ENCODE measurements at regions not wholly inside any gene's neighbourhood (a gene's known extent, or its start where the extent isn't known, plus 50 kb on each side); places are given as distances from the start of the nearest gene placed in this dataset.

- Mint-ChIP-seq H3K4me1 (no peaks in the 10 kb centered on the region), H3K4me3 (no peak overlapping the region), H3K9me3 (peaks cover 0 to 7% of the 10 kb centered on the region in 2 donors), H3K27me3 (no peaks in the 10 kb centered on the region), H3K27ac (no peak overlapping the region)
- ATAC-seq: no peak
- no peak for DNase-seq
Measured at GRCh38 chr6:21383450-21384085, 210.0 kb upstream of the SOX4 start.

DNA sequence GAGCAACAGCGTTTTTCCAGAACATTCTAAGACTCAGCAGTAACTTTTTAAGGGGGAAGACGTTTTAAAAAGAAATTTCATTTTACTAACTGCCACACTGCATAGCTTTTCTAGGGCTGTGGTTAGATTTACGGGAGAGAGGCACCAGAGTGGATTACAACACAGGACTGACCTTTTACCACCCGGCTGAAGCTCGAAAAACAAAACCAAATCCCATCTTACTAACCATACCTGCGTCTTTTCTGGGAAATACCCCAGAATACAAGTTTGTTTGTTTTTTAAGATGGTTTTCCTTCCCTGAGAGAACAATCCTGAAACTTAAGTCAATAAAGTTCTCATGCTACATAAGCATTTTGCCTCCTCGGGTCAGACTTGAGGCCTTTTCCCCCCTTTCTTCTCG, 209.3 kb upstream of the SOX4 start:
- no peak overlapping the region for H3K27ac Mint-ChIP-seq
- peaks cover 0 to 7% of the 10 kb centered on the region in 2 donors for H3K9me3 Mint-ChIP-seq
- H3K27me3 Mint-ChIP-seq: no peaks in the 10 kb centered on the region
- no peak for DNase-seq
- H3K4me1 Mint-ChIP-seq: no peaks in the 10 kb centered on the region
- no peak for ATAC-seq
- no peak overlapping the region for H3K4me3 Mint-ChIP-seq

DNA sequence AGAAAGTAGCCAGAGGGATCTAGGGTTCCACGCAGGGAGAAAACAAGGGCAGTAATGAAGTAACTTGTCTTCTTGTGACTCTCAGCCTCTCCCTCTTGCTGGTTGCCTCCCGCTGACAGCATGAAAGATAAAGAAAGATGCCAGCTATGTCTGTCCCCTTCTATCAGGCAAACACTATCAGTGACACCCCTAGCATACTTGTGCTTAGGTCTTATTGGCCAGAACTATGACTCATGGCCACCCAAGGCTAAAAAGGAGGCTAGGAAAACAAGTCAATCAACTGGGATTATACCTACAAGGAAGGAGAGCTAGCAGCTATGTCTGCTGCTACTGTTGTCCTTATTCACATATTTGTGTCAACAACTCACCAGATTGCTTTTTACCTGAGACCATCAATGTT, 206.8 kb upstream of the SOX4 start:
- H3K27me3 Mint-ChIP-seq: no peaks in the 10 kb centered on the region
- H3K4me1 Mint-ChIP-seq: no peaks in the 10 kb centered on the region
- H3K4me3 Mint-ChIP-seq: no peak overlapping the region
- no peak overlapping the region for H3K27ac Mint-ChIP-seq
- no peak for DNase-seq
- peaks cover 0 to 7% of the 10 kb centered on the region in 2 donors for H3K9me3 Mint-ChIP-seq
- no peak for ATAC-seq

- Mint-ChIP-seq H3K4me3 (no peak overlapping the region), H3K4me1 (no peaks in the 10 kb centered on the region), H3K9me3 (peaks cover 0 to 2% of the 10 kb centered on the region in 2 donors), H3K27ac (no peak overlapping the region), H3K27me3 (no peaks in the 10 kb centered on the region)
- ATAC-seq: no peak
- no peak for DNase-seq
Measured at GRCh38 chr6:21390532-21391213, 202.9 kb upstream of the SOX4 start.

GRCh38 chr6:21392177-21392576, 201.4 kb upstream of the SOX4 start:
- H3K4me1 Mint-ChIP-seq: no peaks in the 10 kb centered on the region
- no peak overlapping the region for H3K4me3 Mint-ChIP-seq
- DNase-seq (no peak), ATAC-seq (no peak)
- no peaks in the 10 kb centered on the region for H3K9me3 Mint-ChIP-seq
- no peaks in the 10 kb centered on the region for H3K27me3 Mint-ChIP-seq
- no peak overlapping the region for H3K27ac Mint-ChIP-seq

GRCh38 chr6:21393441-21394165, 199.9 kb upstream of the SOX4 start:
- ATAC-seq (no peak), DNase-seq (no peak)
- Mint-ChIP-seq H3K27me3 (no peaks in the 10 kb centered on the region), H3K4me1 (no peaks in the 10 kb centered on the region), H3K9me3 (no peaks in the 10 kb centered on the region), H3K27ac (no peak overlapping the region), H3K4me3 (no peak overlapping the region)

GRCh38 chr6:21395121-21395520, 198.4 kb upstream of the SOX4 start:
- no peak overlapping the region for H3K27ac Mint-ChIP-seq
- peaks cover 0 to 3% of the 10 kb centered on the region in 2 donors for H3K9me3 Mint-ChIP-seq
- ATAC-seq (no peak), DNase-seq (no peak)
- no peak overlapping the region for H3K4me3 Mint-ChIP-seq
- H3K4me1 Mint-ChIP-seq: no peaks in the 10 kb centered on the region
- H3K27me3 Mint-ChIP-seq: no peaks in the 10 kb centered on the region

GRCh38 chr6:21396313-21396712, 197.2 kb upstream of the SOX4 start:
- Mint-ChIP-seq H3K9me3 (peaks cover 0 to 3% of the 10 kb centered on the region in 2 donors), H3K4me1 (no peaks in the 10 kb centered on the region), H3K27me3 (no peaks in the 10 kb centered on the region), H3K4me3 (no peak overlapping the region), H3K27ac (no peak overlapping the region)
- DNase-seq: no peak
- no peak for ATAC-seq

DNA sequence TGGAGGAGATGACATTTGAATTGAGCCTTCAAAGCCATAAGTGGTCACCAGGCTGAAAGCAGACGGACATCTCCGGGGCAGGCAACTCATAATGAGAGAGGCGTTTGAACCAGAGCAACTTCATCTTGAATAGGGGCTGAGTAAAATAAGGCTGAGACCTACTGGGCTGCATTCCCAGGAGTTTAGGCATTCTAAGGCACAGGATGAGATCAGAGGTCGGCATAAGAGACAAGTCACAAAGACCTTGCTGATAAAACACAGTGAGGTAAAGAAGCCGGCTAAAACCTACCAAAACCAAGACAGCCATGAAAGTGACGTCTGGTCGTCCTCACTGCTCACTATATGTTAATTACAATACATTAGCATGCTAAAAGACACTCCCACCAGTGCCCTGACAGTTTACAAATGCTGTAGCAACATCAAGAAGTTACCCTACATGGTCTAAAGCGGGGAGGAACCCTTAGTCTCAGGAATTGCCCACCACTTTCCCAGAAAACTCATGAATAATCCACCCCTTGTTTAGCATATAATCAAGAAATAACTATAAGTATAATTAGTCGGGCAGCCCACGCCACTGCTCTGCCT, 194.7 kb upstream of the SOX4 start:
- H3K4me1 Mint-ChIP-seq: no peaks in the 10 kb centered on the region
- H3K27ac Mint-ChIP-seq: no peak overlapping the region
- no peak for ATAC-seq
- peaks cover 0 to 3% of the 10 kb centered on the region in 2 donors for H3K9me3 Mint-ChIP-seq
- no peak for DNase-seq
- H3K27me3 Mint-ChIP-seq: no peaks in the 10 kb centered on the region
- H3K4me3 Mint-ChIP-seq: no peak overlapping the region

- peaks cover 1 to 3% of the 10 kb centered on the region in 2 donors for H3K9me3 Mint-ChIP-seq
- peak; percentile 95 for ATAC-seq
- H3K4me1 Mint-ChIP-seq: no peaks in the 10 kb centered on the region
- no peak overlapping the region for H3K27ac Mint-ChIP-seq
- peaks cover 7% of the 10 kb centered on the region for H3K27me3 Mint-ChIP-seq
- H3K4me3 Mint-ChIP-seq: no peak overlapping the region
- DNase-seq: peak in 1 of 2 donors; percentile 55
Measured at GRCh38 chr6:21402368-21402767, 191.2 kb upstream of the SOX4 start.

- DNase-seq (no peak), ATAC-seq (no peak)
- H3K27me3 Mint-ChIP-seq: peaks cover 7% of the 10 kb centered on the region
- no peak overlapping the region for H3K4me3 Mint-ChIP-seq
- H3K27ac Mint-ChIP-seq: no peak overlapping the region
- no peaks in the 10 kb centered on the region for H3K4me1 Mint-ChIP-seq
- H3K9me3 Mint-ChIP-seq: peaks cover 1 to 8% of the 10 kb centered on the region in 2 donors
Measured at GRCh38 chr6:21404577-21404976, 189.0 kb upstream of the SOX4 start.

DNA sequence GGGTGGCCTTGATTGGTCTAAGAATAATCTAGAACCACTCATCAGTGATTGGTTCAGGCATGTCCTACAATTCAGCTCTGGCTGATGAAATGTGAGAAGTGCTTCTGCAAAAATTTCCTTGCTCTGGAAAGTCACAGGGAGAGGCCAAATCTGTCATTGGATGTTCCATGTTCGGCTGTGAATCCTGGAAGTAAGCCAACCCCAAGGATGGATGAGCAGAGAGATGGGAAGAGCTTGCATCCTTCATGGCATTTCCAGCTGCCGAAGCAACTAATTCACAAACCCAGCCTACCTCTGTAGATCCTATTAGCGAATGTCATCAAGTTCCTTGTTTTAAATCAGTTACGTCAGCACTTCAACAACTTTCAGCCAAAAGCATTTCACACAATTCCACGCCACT, 187.2 kb upstream of the SOX4 start:
- DNase-seq (no peak), ATAC-seq (no peak)
- H3K4me1 Mint-ChIP-seq: no peaks in the 10 kb centered on the region
- H3K27ac Mint-ChIP-seq: no peak overlapping the region
- no peak overlapping the region for H3K4me3 Mint-ChIP-seq
- H3K9me3 Mint-ChIP-seq: peaks cover 0 to 8% of the 10 kb centered on the region in 2 donors
- peaks cover 7% of the 10 kb centered on the region for H3K27me3 Mint-ChIP-seq

DNA sequence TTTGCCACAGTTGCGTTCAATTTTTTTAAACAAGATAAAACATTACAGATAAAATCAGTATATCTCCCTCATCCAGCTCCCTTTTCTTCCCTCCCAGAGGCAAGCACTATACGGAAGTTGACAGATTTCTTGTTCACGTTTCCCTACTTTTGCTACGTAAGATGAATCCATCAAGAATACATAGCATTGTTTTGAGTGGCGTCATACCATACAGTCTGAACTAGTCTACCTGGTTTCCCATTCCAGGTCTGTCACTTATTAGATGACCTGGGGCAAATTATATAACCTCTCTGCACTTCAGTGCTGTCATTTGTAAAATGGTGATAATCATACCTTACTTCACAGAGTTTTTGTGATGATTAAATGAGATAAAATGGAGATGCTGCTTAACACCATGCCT, 184.3 kb upstream of the SOX4 start:
- no peak for ATAC-seq
- Mint-ChIP-seq H3K9me3 (peaks cover 0 to 8% of the 10 kb centered on the region in 2 donors), H3K27ac (no peak overlapping the region), H3K4me1 (no peaks in the 10 kb centered on the region), H3K27me3 (peaks cover 14% of the 10 kb centered on the region), H3K4me3 (no peak overlapping the region)
- no peak for DNase-seq

DNA sequence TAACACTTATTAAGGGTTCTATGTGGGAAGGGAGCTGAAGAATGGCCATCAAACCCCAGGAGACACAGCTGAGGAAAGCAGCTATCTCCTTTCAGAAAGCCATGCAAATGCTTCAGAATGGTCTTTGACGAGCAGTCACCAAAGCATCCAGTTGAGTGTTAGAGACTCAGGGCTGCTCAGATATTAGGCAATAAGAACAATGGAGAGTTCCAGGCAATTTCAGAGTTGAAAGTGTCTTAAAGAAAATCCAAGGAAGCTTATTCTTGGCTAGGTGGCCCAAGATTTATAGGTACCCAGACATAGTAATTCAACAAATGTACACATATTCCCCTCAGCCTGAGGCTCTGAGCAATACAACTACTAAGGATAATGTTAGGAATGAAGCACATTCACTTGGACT, 180.1 kb upstream of the SOX4 start:
- no peaks in the 10 kb centered on the region for H3K9me3 Mint-ChIP-seq
- no peaks in the 10 kb centered on the region for H3K4me1 Mint-ChIP-seq
- H3K27me3 Mint-ChIP-seq: peaks cover 16% of the 10 kb centered on the region

DNA sequence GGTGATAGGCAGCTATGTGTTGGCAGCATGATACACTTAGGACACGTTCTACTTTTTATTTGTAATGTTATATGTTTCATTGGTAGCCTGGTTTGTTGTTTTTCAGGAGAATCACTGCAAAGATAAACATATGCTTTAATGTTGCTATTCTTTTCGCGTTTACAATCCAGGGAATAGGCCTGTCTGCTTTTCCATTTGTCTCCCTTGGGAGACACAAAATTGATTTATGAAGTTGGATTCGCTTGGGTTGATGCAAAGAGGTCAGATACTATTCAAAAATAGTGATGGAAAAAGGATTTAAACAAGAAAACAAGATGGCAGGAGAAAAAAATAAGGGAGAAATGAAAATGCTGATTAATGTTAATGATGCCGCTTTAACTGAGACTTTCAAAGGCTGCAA, 179.5 kb upstream of the SOX4 start:
- ATAC-seq: no peak
- Mint-ChIP-seq H3K9me3 (no peaks in the 10 kb centered on the region), H3K27ac (no peak overlapping the region), H3K4me1 (no peaks in the 10 kb centered on the region), H3K4me3 (no peak overlapping the region), H3K27me3 (peaks cover 19% of the 10 kb centered on the region)
- no peak for DNase-seq

More for the DNA sequence above, 180.1 kb upstream of the SOX4 start:
- Mint-ChIP-seq H3K4me3 (no peak overlapping the region), H3K27ac (no peak overlapping the region)
- ATAC-seq (no peak), DNase-seq (no peak)
